ENCODE measurements at regions not wholly inside any gene's neighbourhood (a gene's known extent, or its start where the extent isn't known, plus 50 kb on each side); places are given as distances from the start of the nearest gene placed in this dataset.
"Not testable (repeated sequence)": the region's sequence is repeated elsewhere in the genome, so short reads cannot be mapped to it uniquely, and the experiment has no call there.

GRCh38 chr2:75303227-75303626 is 103.9 kb upstream of the TACR1 start:
- no peak for DNase-seq (ENCODE audit: low read depth)
- no peak for TF ChIP-seq CTCF (conservative IDR thresholded peaks at IDR 0.05; ENCODE audit: low read length)
- H3K4me3 ChIP-seq (ENCODE audit: low read length), result no peak overlapping the region

GRCh38 chr2:75294362-75294761 is 95.0 kb upstream of the TACR1 start:
- no peak overlapping the region for H3K4me3 ChIP-seq (ENCODE audit: low read length)
- no peak for DNase-seq (ENCODE audit: low read depth)
- TF ChIP-seq CTCF (conservative IDR thresholded peaks at IDR 0.05; ENCODE audit: low read length), result no peak

- no peak overlapping the region for H3K4me3 ChIP-seq (ENCODE audit: low read length)
- DNase-seq (ENCODE audit: low read depth), result peak; percentile 43
- TF ChIP-seq CTCF (conservative IDR thresholded peaks at IDR 0.05; ENCODE audit: low read length), result no peak
Measured at GRCh38 chr2:75292826-75293225, 93.5 kb upstream of the TACR1 start.

GRCh38 chr2:75290600-75291150 is 91.4 kb upstream of the TACR1 start:
- no peak overlapping the region for H3K4me3 ChIP-seq (ENCODE audit: low read length)
- peak; percentile 44 for DNase-seq (ENCODE audit: low read depth)
- TF ChIP-seq CTCF (conservative IDR thresholded peaks at IDR 0.05; ENCODE audit: low read length), result peak; percentile 65

GRCh38 chr2:75289771-75290170 is 90.5 kb upstream of the TACR1 start:
- peak; percentile 42 for DNase-seq (ENCODE audit: low read depth)
- H3K4me3 ChIP-seq (ENCODE audit: low read length), result no peak overlapping the region
- TF ChIP-seq CTCF (conservative IDR thresholded peaks at IDR 0.05; ENCODE audit: low read length), result no peak

- not testable (repeated sequence) for DNase-seq (ENCODE audit: low read depth); H3K4me3 ChIP-seq (ENCODE audit: low read length)
Measured at GRCh38 chr2:75289178-75289577, 89.9 kb upstream of the TACR1 start.

GRCh38 chr2:75288760-75289159 is 89.4 kb upstream of the TACR1 start:
- DNase-seq (ENCODE audit: low read depth), result no peak
- no peak overlapping the region for H3K4me3 ChIP-seq (ENCODE audit: low read length)
- no peak for TF ChIP-seq CTCF (conservative IDR thresholded peaks at IDR 0.05; ENCODE audit: low read length)

Data from AG10803 (cell line).